ENCODE measurements at regions not wholly inside any gene's neighbourhood (a gene's known extent, or its start where the extent isn't known, plus 50 kb on each side); places are given as distances from the start of the nearest gene placed in this dataset.
A peak's percentile ranks its signal among the peaks of the same experiment; 100 is the strongest.

- in situ Hi-C loops (cut with HindIII; ENCODE audit: low pct_unique_long_range_greater_than_20kb, low sequenced_read_pairs), result no loop called here
- DNase-seq (ENCODE audit: low read depth), result no peak
These were observed 581.8 kb upstream of the SLITRK5 start for GRCh38 chr13:87089391-87089790.

- in situ Hi-C loops (cut with HindIII; ENCODE audit: low pct_unique_long_range_greater_than_20kb, low sequenced_read_pairs), result no loop called here
- no peak for DNase-seq (ENCODE audit: low read depth)
These were observed 577.8 kb upstream of the SLITRK5 start for GRCh38 chr13:87093399-87093798.

- DNase-seq (ENCODE audit: low read depth), result no peak
- in situ Hi-C loops (cut with HindIII; ENCODE audit: low pct_unique_long_range_greater_than_20kb, low sequenced_read_pairs), result no loop called here
These were observed 576.5 kb upstream of the SLITRK5 start for GRCh38 chr13:87094646-87095045.

GRCh38 chr13:87100431-87100830, 570.7 kb upstream of the SLITRK5 start:
- DNase-seq (ENCODE audit: low read depth), result no peak
- in situ Hi-C loops (cut with HindIII; ENCODE audit: low pct_unique_long_range_greater_than_20kb, low sequenced_read_pairs), result no loop called here

- no peak for DNase-seq (ENCODE audit: low read depth)
- in situ Hi-C loops (cut with HindIII; ENCODE audit: low pct_unique_long_range_greater_than_20kb, low sequenced_read_pairs), result no loop called here
These were observed 563.5 kb upstream of the SLITRK5 start for GRCh38 chr13:87107651-87108050.

GRCh38 chr13:87120476-87120875, 550.7 kb upstream of the SLITRK5 start:
- DNase-seq (ENCODE audit: low read depth), result no peak
- in situ Hi-C loops (cut with HindIII; ENCODE audit: low pct_unique_long_range_greater_than_20kb, low sequenced_read_pairs), result no loop called here

- in situ Hi-C loops (cut with HindIII; ENCODE audit: low pct_unique_long_range_greater_than_20kb, low sequenced_read_pairs), result no loop called here
These were observed 548.6 kb upstream of the SLITRK5 start for GRCh38 chr13:87122551-87122950.

GRCh38 chr13:87123987-87124784, 547.0 kb upstream of the SLITRK5 start:
- in situ Hi-C loops (cut with HindIII; ENCODE audit: low pct_unique_long_range_greater_than_20kb, low sequenced_read_pairs), result no loop called here

More at GRCh38 chr13:87122551-87122950, 548.6 kb upstream of the SLITRK5 start:
- no peak for DNase-seq (ENCODE audit: low read depth)

GRCh38 chr13:87124785-87125074, 546.4 kb upstream of the SLITRK5 start:
- DNase-seq (ENCODE audit: low read depth), result no peak
- in situ Hi-C loops (cut with HindIII; ENCODE audit: low pct_unique_long_range_greater_than_20kb, low sequenced_read_pairs), result no loop called here

More at GRCh38 chr13:87123987-87124784, 547.0 kb upstream of the SLITRK5 start:
- peak; percentile 97 for DNase-seq (ENCODE audit: low read depth)

GRCh38 chr13:87128036-87128435, 543.1 kb upstream of the SLITRK5 start:
- in situ Hi-C loops (cut with HindIII; ENCODE audit: low pct_unique_long_range_greater_than_20kb, low sequenced_read_pairs), result no loop called here
- no peak for DNase-seq (ENCODE audit: low read depth)

- DNase-seq (ENCODE audit: low read depth), result no peak
- in situ Hi-C loops (cut with HindIII; ENCODE audit: low pct_unique_long_range_greater_than_20kb, low sequenced_read_pairs), result no loop called here
These were observed 542.7 kb upstream of the SLITRK5 start for GRCh38 chr13:87128491-87128890.

- in situ Hi-C loops (cut with HindIII; ENCODE audit: low pct_unique_long_range_greater_than_20kb, low sequenced_read_pairs), result no loop called here
- peak; percentile 54 for DNase-seq (ENCODE audit: low read depth)
These were observed 541.4 kb upstream of the SLITRK5 start for GRCh38 chr13:87129602-87130300.

- DNase-seq (ENCODE audit: low read depth), result no peak
- in situ Hi-C loops (cut with HindIII; ENCODE audit: low pct_unique_long_range_greater_than_20kb, low sequenced_read_pairs), result no loop called here
These were observed 540.7 kb upstream of the SLITRK5 start for GRCh38 chr13:87130423-87130822.

- in situ Hi-C loops (cut with HindIII; ENCODE audit: low pct_unique_long_range_greater_than_20kb, low sequenced_read_pairs), result no loop called here
- no peak for DNase-seq (ENCODE audit: low read depth)
These were observed 539.6 kb upstream of the SLITRK5 start for GRCh38 chr13:87131611-87132010.

GRCh38 chr13:87138866-87139265, 532.3 kb upstream of the SLITRK5 start:
- in situ Hi-C loops (cut with HindIII; ENCODE audit: low pct_unique_long_range_greater_than_20kb, low sequenced_read_pairs), result no loop called here
- DNase-seq (ENCODE audit: low read depth), result no peak

GRCh38 chr13:87147076-87147475, 524.1 kb upstream of the SLITRK5 start:
- no peak for DNase-seq (ENCODE audit: low read depth)
- in situ Hi-C loops (cut with HindIII; ENCODE audit: low pct_unique_long_range_greater_than_20kb, low sequenced_read_pairs), result no loop called here

- no peak for DNase-seq (ENCODE audit: low read depth)
- in situ Hi-C loops (cut with HindIII; ENCODE audit: low pct_unique_long_range_greater_than_20kb, low sequenced_read_pairs), result no loop called here
These were observed 517.8 kb upstream of the SLITRK5 start for GRCh38 chr13:87153371-87153770.

- in situ Hi-C loops (cut with HindIII; ENCODE audit: low pct_unique_long_range_greater_than_20kb, low sequenced_read_pairs), result no loop called here
- DNase-seq (ENCODE audit: low read depth), result no peak
These were observed 504.8 kb upstream of the SLITRK5 start for GRCh38 chr13:87166348-87166747.

GRCh38 chr13:87168390-87168789, 502.8 kb upstream of the SLITRK5 start:
- DNase-seq (ENCODE audit: low read depth), result no peak
- in situ Hi-C loops (cut with HindIII; ENCODE audit: low pct_unique_long_range_greater_than_20kb, low sequenced_read_pairs), result no loop called here

GRCh38 chr13:87169337-87169736, 501.8 kb upstream of the SLITRK5 start:
- no peak for DNase-seq (ENCODE audit: low read depth)
- in situ Hi-C loops (cut with HindIII; ENCODE audit: low pct_unique_long_range_greater_than_20kb, low sequenced_read_pairs), result no loop called here
